H1 (cell line): ENCODE measurements at regions not wholly inside any gene's neighbourhood (a gene's known extent, or its start where the extent isn't known, plus 50 kb on each side); places are given as distances from the start of the nearest gene placed in this dataset.

Experiments used
- EGR1 ChIP-seq: IDR thresholded peaks from 2 replicates; pipeline ENCODE4 v1.6.1; 2011; ENCODE audit warnings: low read depth, low read length, borderline replicate concordance
- KDM1A ChIP-seq: fragments of 200-600, 300-600 bp; sonication (generic); IDR thresholded peaks from 2 replicates; pipeline ENCODE4 v1.7.1; 2016; ENCODE audit warnings: mild to moderate bottlenecking, low read length, borderline replicate concordance
- KDM4A ChIP-seq: IDR thresholded peaks from one replicate; pipeline ENCODE4 v1.7.1; 2012; ENCODE audit warnings: low read depth, mild to moderate bottlenecking, moderate library complexity, low read length, inconsistent platforms; ENCODE audit not compliant: severe bottlenecking
- POU5F1 ChIP-seq: IDR thresholded peaks from 2 replicates; pipeline ENCODE4 v1.6.1; 2011; ENCODE audit warnings: low read depth, mild to moderate bottlenecking, low read length, moderate library complexity
- SP1 ChIP-seq: IDR thresholded peaks from 2 replicates; pipeline ENCODE4 v1.6.1; 2011; ENCODE audit warnings: low read depth, low read length
- SUZ12 ChIP-seq: fragments of 200-600 bp; sonication (generic); IDR thresholded peaks from 2 replicates; pipeline ENCODE4 v1.6.1; 2012; ENCODE audit warnings: mild to moderate bottlenecking, inconsistent platforms, low read length, moderate library complexity, mixed read lengths

DNA sequence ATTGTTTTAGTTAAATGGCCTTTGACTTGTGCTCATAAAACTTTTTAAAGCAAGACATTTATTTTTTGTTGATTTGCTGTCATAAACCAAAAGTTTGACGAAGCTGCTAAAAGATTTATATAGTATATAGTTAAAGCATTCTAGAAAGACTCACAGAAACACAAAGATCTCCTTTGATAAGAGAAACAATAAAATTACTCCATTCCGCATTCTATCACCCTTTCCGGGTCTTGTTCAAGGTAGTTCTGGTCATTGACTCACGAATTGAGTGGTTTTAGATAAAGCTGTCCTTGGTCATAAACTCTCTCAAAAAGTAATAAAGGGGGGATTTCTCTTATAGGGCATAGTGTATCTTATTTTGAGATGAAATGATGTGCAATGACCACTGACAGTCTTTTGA is 1010.5 kb upstream of the NCAM2 start (continued):
- no peak for TF ChIP-seq KDM1A
- no peak for TF ChIP-seq SUZ12
- no peak for TF ChIP-seq POU5F1
- TF ChIP-seq SP1: no peak
- no peak for TF ChIP-seq KDM4A
- no peak for TF ChIP-seq EGR1
